ENCODE measurements at regions not wholly inside any gene's neighbourhood (a gene's known extent, or its start where the extent isn't known, plus 50 kb on each side); places are given as distances from the start of the nearest gene placed in this dataset.

DNA sequence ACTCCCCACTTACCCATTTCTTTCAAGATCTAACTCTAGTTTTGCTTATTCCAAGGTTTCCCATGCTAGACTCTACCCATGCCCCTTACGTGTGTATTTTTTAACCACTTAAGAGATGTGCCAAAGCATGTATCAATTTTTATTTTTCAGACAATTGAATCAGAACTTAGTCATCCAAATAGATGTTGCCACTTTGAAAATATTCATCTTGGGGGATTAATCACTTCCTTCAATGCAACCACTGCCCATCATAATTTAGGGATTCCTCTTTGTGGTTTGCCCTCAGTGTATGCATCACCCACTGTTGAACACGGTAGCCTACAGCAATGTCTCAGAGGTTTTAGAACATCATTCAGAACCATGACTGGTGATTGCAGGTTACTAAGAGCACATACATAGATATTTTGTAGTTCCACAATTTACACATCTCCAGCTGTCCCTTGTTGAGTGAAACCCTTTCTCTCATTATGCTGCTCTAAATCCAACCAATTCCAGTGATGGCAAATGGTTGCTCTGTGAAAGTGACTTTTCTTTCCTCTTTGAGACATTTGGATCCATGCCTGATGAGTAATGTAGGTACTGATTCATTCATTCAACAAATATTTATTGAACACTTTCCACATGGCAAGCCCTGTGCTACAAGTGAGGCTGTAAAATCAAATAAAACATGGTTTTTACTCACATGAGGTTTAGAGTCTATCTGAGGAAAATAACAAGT lies 60.6 kb upstream of the SERP2 start:
- TF ChIP-seq, protein P1, sequence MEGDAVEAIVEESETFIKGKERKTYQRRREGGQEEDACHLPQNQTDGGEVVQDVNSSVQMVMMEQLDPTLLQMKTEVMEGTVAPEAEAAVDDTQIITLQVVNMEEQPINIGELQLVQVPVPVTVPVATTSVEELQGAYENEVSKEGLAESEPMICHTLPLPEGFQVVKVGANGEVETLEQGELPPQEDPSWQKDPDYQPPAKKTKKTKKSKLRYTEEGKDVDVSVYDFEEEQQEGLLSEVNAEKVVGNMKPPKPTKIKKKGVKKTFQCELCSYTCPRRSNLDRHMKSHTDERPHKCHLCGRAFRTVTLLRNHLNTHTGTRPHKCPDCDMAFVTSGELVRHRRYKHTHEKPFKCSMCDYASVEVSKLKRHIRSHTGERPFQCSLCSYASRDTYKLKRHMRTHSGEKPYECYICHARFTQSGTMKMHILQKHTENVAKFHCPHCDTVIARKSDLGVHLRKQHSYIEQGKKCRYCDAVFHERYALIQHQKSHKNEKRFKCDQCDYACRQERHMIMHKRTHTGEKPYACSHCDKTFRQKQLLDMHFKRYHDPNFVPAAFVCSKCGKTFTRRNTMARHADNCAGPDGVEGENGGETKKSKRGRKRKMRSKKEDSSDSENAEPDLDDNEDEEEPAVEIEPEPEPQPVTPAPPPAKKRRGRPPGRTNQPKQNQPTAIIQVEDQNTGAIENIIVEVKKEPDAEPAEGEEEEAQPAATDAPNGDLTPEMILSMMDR (IDR thresholded peaks at IDR 0.05): no peak
- no peak for TF ChIP-seq POLR2A (IDR thresholded peaks at IDR 0.05)
